ENCODE measurements at regions not wholly inside any gene's neighbourhood (a gene's known extent, or its start where the extent isn't known, plus 50 kb on each side); places are given as distances from the start of the nearest gene placed in this dataset.

- TF ChIP-seq CTCF (IDR thresholded peaks at IDR 0.05; ENCODE audit: insufficient read depth, low read depth, low read length) (no peak), EZH2 (IDR thresholded peaks at IDR 0.05; ENCODE audit: insufficient read depth, low read length) (no peak)
Observed at GRCh38 chr6:21332660-21333059, 260.9 kb upstream of the SOX4 start.

All from astrocyte (in vitro differentiated cells and primary cell).